ENCODE measurements at regions not wholly inside any gene's neighbourhood (a gene's known extent, or its start where the extent isn't known, plus 50 kb on each side); places are given as distances from the start of the nearest gene placed in this dataset.

DNA sequence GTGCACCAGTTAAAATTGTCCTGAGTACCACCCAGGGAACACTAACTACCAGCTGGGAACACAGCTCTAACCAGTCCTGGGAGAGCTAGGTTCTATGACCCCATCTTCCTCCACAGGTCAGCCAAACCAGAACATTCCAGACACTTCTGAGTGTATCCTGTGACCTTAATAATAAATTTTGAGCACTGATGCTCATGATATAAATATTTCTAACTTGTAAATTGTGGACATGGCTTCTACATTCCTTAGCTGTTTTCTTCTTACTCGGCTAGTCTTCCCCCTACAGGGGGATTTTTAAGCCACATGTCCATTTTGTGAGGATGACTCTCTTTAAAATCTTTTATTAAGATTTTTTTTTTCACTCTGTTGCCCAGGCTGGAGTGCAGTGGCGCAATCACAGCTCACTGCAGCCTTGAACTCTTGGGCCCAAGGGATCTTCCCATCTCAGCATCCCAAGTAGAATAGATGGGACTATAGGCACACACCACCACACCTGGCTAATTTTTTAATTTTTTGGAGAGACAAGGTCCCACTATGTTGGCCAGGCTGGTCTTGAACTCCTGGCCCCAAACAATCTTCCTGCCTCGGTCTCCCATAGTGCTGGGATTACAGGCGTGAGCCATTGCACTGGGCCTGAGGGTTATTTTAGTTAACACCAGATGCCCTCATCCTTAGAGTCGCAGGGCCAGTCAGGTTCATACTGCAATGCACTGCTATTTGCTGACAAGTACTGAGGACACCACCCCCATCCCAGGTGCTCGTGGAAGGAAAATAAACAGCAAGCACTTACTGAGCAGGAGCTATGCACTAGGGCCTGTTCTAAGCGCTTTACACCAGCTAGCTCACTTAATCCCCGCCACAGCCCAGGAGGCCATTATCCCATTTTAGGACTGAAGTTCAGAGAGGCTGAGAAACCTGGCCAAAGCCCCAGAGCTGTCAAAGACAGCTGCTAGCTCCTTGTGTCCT lies 142.6 kb upstream of the NCOR2 start:
- Mint-ChIP-seq H3K4me3 (no peak overlapping the region), H3K4me1 (peaks cover 4 to 5% of the 10 kb centered on the region in 2 experiments; a peak in 3 of 4 replicates), H3K36me3 (ENCODE audit: insufficient read depth in 1 of 3, low read depth in 3 of 3) (peaks cover 0 to 4% (median 0%) of the 10 kb centered on the region in 3 experiments; a peak in 1 of 7 replicates), H3K9me3 (peaks cover 6 to 9% of the 10 kb centered on the region in 2 experiments), H3K27ac (no peak overlapping the region), H3K27me3 (ENCODE audit: low read depth) (no peaks in the 10 kb centered on the region; the same call in 1 of the 2 replicates)
- Histone ChIP-seq H4K5ac (ENCODE audit: insufficient read length, low read depth, low read length) (no peak overlapping the region), H3T11ph (ENCODE audit: low read length) (no peak overlapping the region), H3K79me1 (ENCODE audit: insufficient read depth, low read depth, low read length, poor library complexity, severe bottlenecking) (no peaks in the 10 kb centered on the region), H3K18ac (ENCODE audit: insufficient read length, low read depth, low read length) (no peak overlapping the region), H3K14ac (ENCODE audit: insufficient read depth, low read length) (no peak overlapping the region), H3K56ac (ENCODE audit: insufficient read length, low read depth, low read length) (no peak overlapping the region), H2BK20ac (ENCODE audit: low read depth, low read length, poor library complexity, severe bottlenecking) (no peak overlapping the region), H3K4me1 (ENCODE audit: insufficient read depth, low read length) (no peaks in the 10 kb centered on the region), H4K8ac (replicated peaks; ENCODE audit: insufficient read length, low read depth, low read length) (no peak overlapping the region), H3K79me2 (ENCODE audit: insufficient read depth, low read length) (no peaks in the 10 kb centered on the region), H3K23ac (ENCODE audit: insufficient read length, low read depth, low read length) (no peak overlapping the region), H2AFZ (ENCODE audit: low read length) (no peak overlapping the region), H3K23me2 (ENCODE audit: insufficient read length, low read depth, low read length, poor library complexity, severe bottlenecking) (no peaks in the 10 kb centered on the region), H3K27ac (ENCODE audit: insufficient read length, low read depth, low read length) (no peak overlapping the region), H4K20me1 (ENCODE audit: control insufficient read depth, insufficient read depth, insufficient read length) (no peaks in the 10 kb centered on the region), H2AK5ac (ENCODE audit: insufficient read length, low read length) (no peak overlapping the region), H3K27me3 (ENCODE audit: insufficient read depth, low read length) (no peaks in the 10 kb centered on the region; the same call in 1 of the 2 replicates), H2BK120ac (ENCODE audit: low read depth, low read length, poor library complexity, severe bottlenecking) (no peak overlapping the region), H3K4me2 (ENCODE audit: insufficient read depth, insufficient read length, low read length) (no peak overlapping the region), H3K9ac (ENCODE audit: extremely low read depth, insufficient read length, low read length) (no peak overlapping the region), H2BK5ac (ENCODE audit: insufficient read length, low read length) (no peak overlapping the region), H4K91ac (ENCODE audit: insufficient read length, low read depth, low read length) (no peak overlapping the region), H3K9me3 (ENCODE audit: control insufficient read depth, low read depth, low read length) (no peaks in the 10 kb centered on the region), H2BK15ac (ENCODE audit: low read depth, low read length) (no peak overlapping the region), H3K4ac (ENCODE audit: low read depth, low read length) (no peak overlapping the region), H2BK12ac (ENCODE audit: insufficient read length, low read depth, low read length) (no peak overlapping the region)
- no CpG with 5 or more reads among the region's 8 CpGs for WGBS (ENCODE audit: extremely low coverage, insufficient read length, low lambda C conversion rate)
- TF ChIP-seq, protein P1, sequence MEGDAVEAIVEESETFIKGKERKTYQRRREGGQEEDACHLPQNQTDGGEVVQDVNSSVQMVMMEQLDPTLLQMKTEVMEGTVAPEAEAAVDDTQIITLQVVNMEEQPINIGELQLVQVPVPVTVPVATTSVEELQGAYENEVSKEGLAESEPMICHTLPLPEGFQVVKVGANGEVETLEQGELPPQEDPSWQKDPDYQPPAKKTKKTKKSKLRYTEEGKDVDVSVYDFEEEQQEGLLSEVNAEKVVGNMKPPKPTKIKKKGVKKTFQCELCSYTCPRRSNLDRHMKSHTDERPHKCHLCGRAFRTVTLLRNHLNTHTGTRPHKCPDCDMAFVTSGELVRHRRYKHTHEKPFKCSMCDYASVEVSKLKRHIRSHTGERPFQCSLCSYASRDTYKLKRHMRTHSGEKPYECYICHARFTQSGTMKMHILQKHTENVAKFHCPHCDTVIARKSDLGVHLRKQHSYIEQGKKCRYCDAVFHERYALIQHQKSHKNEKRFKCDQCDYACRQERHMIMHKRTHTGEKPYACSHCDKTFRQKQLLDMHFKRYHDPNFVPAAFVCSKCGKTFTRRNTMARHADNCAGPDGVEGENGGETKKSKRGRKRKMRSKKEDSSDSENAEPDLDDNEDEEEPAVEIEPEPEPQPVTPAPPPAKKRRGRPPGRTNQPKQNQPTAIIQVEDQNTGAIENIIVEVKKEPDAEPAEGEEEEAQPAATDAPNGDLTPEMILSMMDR (conservative IDR thresholded peaks at IDR 0.05): peak; percentile 28; the same call in 2 of the 3 replicates
- DNase-seq: no peak

Measured in H9 (cell line).